CD4-positive, alpha-beta T cell (primary cell): ENCODE measurements at regions not wholly inside any gene's neighbourhood (a gene's known extent, or its start where the extent isn't known, plus 50 kb on each side); places are given as distances from the start of the nearest gene placed in this dataset.

Experiments
- ATAC-seq: fragments of 200-7000 bp; cut with Tn5 transposase; one replicate; pipeline ENCODE4 v1.10.0; 2022; ENCODE audit warnings: mild to moderate bottlenecking; ENCODE audit not compliant: poor library complexity
- CTCF ChIA-PET: fragments of 350-600 bp; sonication (Branson Sonifier 250); formaldehyde crosslinking; loops from one replicate; lab custom pipeline; 2021; ENCODE audit warnings: antibody characterized with exemption, inconsistent platforms; lab: Charles Lee
- POLR2A ChIA-PET: fragments of 350-600 bp; sonication (Branson Sonifier 250); formaldehyde crosslinking; loops from one replicate; lab custom pipeline; 2021; ENCODE audit warnings: antibody characterized with exemption, inconsistent platforms; lab: Charles Lee
- DNase-seq, 14 experiments: peaks; one replicate each; pipeline ENCODE4 v3.0.0-alpha.2; 2013 to 2020; ENCODE audit warnings: mixed read lengths in 2 of 14
- H3K27ac ChIP-seq, 2 donors: one replicate each; pipeline versions ENCODE4 v1.5.1 to v1.7.0; 2013; ENCODE audit warnings: low read length in 2 of 2, low read depth in 1 of 2, mild to moderate bottlenecking in 1 of 2
- H3K27me3 ChIP-seq, 2 experiments: 1 replicate in 1 of 2; 2 replicates in 1 of 2; pipeline versions ENCODE4 v1.6.1 to v1.7.0; 2013; ENCODE audit warnings: low read length in 2 of 2, control low read depth in 1 of 2, mild to moderate bottlenecking in 1 of 2, moderate library complexity in 1 of 2; ENCODE audit not compliant: insufficient read depth in 2 of 2, control insufficient read depth in 1 of 2
- H3K36me3 ChIP-seq: one replicate; pipeline ENCODE4 v1.6.1; 2013; ENCODE audit warnings: low read length, control low read depth; ENCODE audit not compliant: insufficient read depth
- H3K4me1 ChIP-seq: one replicate; pipeline ENCODE4 v1.6.1; 2013; ENCODE audit warnings: low read length, control low read depth; ENCODE audit not compliant: insufficient read depth
- H3K4me3 ChIP-seq: one replicate; pipeline ENCODE4 v1.5.1; 2013; ENCODE audit warnings: mild to moderate bottlenecking, low read length, moderate library complexity
- H3K9me3 ChIP-seq, 2 experiments: 1 replicate in 1 of 2; 2 replicates in 1 of 2; pipeline versions ENCODE4 v1.6.1 to v1.7.0; 2013; ENCODE audit warnings: low read length in 2 of 2, mild to moderate bottlenecking in 2 of 2, control low read depth in 1 of 2, moderate library complexity in 1 of 2; ENCODE audit not compliant: control insufficient read depth in 1 of 2, insufficient read depth in 1 of 2
- H3K27ac Mint-ChIP-seq: one replicate; pipeline ENCODE4 v1.8.0; 2020; ENCODE audit warnings: mixed read lengths
- H3K27me3 Mint-ChIP-seq: one replicate; pipeline ENCODE4 v1.8.0; 2021; ENCODE audit warnings: mixed read lengths
- H3K36me3 Mint-ChIP-seq: one replicate; pipeline ENCODE4 v1.8.0; 2021; ENCODE audit warnings: low read depth, mixed read lengths
- H3K4me1 Mint-ChIP-seq: one replicate; pipeline ENCODE4 v1.8.0; 2021; ENCODE audit warnings: low read depth, mixed read lengths
- H3K4me3 Mint-ChIP-seq: one replicate; pipeline ENCODE4 v1.8.0; 2020; ENCODE audit warnings: mild to moderate bottlenecking, mixed read lengths
- H3K9me3 Mint-ChIP-seq: one replicate; pipeline ENCODE4 v1.8.0; 2020; ENCODE audit warnings: mixed read lengths
- intact Hi-C, 2 experiments: fragments of 100-400 bp; cut with DNase I in 1 of 2; cut with micrococcal nuclease in 1 of 2; formaldehyde crosslinking; loops; one replicate each; pipeline versions ENCODE4 v1.15.1 to v1.9.0; 2023 to 2025; cut with DNase I, micrococcal nuclease
- TF ChIP-seq, protein P1 (sequence below): fragments of 200-600 bp; IDR thresholded peaks from one replicate; pipeline ENCODE4 v1.8.0; 2022; ENCODE audit warnings: antibody characterized with exemption, mild to moderate bottlenecking

DNA sequence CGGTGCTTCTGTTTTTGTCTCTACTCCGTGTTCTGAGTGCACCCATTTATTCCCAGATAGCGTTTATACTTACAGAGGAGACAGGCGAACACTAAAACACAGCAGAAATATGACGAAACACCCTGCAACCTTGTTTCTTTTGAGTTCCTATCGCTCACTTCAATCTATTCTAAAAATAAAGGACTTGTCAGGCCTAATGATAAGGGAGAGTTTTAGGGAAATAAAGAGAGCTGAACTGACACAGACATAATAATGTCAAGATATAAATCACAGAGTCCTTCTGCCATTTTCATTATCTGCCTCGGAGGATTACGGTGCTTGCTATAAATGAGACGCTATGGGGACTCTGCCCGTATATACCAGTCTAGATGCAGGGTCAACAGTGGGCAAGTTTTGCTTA, 659.7 kb upstream of the SALL3 start:
- H3K4me3 ChIP-seq = no peak overlapping the region
- H3K27me3 Mint-ChIP-seq = no peaks in the 10 kb centered on the region
- ATAC-seq = no peak
- H3K27me3 ChIP-seq = no peaks in the 10 kb centered on the region
- H3K4me1 ChIP-seq = no peaks in the 10 kb centered on the region
- intact Hi-C loops = no loop called here
- H3K9me3 ChIP-seq = peaks cover 0 to 11% of the 10 kb centered on the region in 2 experiments
- TF ChIP-seq, protein P1, sequence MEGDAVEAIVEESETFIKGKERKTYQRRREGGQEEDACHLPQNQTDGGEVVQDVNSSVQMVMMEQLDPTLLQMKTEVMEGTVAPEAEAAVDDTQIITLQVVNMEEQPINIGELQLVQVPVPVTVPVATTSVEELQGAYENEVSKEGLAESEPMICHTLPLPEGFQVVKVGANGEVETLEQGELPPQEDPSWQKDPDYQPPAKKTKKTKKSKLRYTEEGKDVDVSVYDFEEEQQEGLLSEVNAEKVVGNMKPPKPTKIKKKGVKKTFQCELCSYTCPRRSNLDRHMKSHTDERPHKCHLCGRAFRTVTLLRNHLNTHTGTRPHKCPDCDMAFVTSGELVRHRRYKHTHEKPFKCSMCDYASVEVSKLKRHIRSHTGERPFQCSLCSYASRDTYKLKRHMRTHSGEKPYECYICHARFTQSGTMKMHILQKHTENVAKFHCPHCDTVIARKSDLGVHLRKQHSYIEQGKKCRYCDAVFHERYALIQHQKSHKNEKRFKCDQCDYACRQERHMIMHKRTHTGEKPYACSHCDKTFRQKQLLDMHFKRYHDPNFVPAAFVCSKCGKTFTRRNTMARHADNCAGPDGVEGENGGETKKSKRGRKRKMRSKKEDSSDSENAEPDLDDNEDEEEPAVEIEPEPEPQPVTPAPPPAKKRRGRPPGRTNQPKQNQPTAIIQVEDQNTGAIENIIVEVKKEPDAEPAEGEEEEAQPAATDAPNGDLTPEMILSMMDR = no peak
- DNase-seq = no peak
- no peak overlapping the region for H3K27ac Mint-ChIP-seq
- POLR2A ChIA-PET = no interaction called here
- H3K27ac ChIP-seq = no peak overlapping the region
- H3K36me3 Mint-ChIP-seq = no peaks in the 10 kb centered on the region
- no peaks in the 10 kb centered on the region for H3K4me1 Mint-ChIP-seq
- no peaks in the 10 kb centered on the region for H3K36me3 ChIP-seq
- CTCF ChIA-PET = no interaction called here
- H3K9me3 Mint-ChIP-seq = no peaks in the 10 kb centered on the region
- no peak overlapping the region for H3K4me3 Mint-ChIP-seq

DNA sequence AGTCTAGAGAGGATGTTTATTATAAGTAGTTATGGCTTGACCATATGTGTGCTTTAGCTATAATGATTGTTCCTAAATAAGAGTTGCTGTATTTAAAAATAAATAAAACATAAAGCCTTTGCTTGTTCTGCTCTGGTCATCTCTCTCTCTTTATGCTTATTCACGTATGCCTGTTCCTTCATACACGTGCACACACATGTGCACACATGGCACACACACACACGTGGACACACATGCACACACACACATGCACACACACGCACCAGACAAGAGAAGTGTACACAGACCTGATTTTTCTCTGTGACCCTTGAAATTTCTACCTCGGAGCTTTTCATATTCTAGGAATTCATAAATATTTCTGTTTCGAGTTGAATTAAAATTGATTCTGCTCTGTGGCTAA, 658.2 kb upstream of the SALL3 start:
- no peaks in the 10 kb centered on the region for H3K27me3 Mint-ChIP-seq
- ChIA-PET POLR2A (no interaction called here), CTCF (no interaction called here)
- Histone ChIP-seq H3K9me3 (peaks cover 0 to 14% of the 10 kb centered on the region in 2 experiments), H3K36me3 (no peaks in the 10 kb centered on the region), H3K27me3 (no peaks in the 10 kb centered on the region), H3K4me3 (no peak overlapping the region), H3K4me1 (no peaks in the 10 kb centered on the region), H3K27ac (no peak overlapping the region)
- DNase-seq = no peak
- no peaks in the 10 kb centered on the region for H3K36me3 Mint-ChIP-seq
- H3K27ac Mint-ChIP-seq = no peak overlapping the region
- TF ChIP-seq, protein P1 = no peak
- no peak for ATAC-seq
- no peaks in the 10 kb centered on the region for H3K9me3 Mint-ChIP-seq
- H3K4me3 Mint-ChIP-seq = no peak overlapping the region
- no peaks in the 10 kb centered on the region for H3K4me1 Mint-ChIP-seq
- intact Hi-C loops = no loop called here

DNA sequence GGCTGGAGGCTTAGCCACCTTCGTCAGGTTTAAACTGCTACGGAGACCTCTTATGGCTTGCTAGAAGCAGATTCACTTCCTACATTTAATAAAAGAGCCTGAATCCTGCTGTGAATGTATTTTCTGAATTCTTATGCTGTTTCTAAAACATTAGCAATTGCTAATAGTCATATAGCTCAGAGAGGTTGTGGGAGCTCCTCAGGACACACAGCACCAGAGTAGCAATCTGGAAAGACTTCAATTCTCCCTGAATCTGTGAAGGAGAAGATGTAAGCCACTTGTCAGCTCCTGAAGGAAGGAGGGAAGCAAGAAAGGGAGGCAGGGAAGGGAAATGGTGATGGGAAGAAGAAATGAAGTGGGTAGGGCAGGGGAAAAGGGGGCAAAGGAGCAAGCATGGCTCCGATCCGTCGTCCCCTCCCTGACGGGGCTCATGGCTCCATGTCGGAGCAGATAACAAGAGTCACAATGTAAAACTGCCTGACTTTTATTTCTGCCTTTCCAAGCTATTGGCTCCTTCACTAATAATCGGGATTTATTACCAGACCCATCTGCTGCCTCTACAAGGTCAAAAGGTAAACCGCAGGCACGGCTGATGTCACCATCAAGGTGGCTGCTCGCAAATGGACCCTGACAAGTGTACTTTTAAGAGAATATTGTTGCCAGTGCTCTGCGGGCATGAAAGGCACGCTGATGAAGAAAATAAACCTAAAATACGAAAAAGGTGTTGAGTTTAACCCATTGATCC, 656.0 kb upstream of the SALL3 start:
- H3K9me3 ChIP-seq = peaks cover 0 to 10% of the 10 kb centered on the region in 2 experiments
- Mint-ChIP-seq H3K27ac (no peak overlapping the region), H3K9me3 (no peaks in the 10 kb centered on the region), H3K27me3 (no peaks in the 10 kb centered on the region), H3K4me3 (no peak overlapping the region), H3K36me3 (no peaks in the 10 kb centered on the region), H3K4me1 (no peaks in the 10 kb centered on the region)
- CTCF ChIA-PET = no interaction called here
- POLR2A ChIA-PET = no interaction called here
- no peak overlapping the region for H3K4me3 ChIP-seq
- no peaks in the 10 kb centered on the region for H3K4me1 ChIP-seq
- DNase-seq (no peak), ATAC-seq (no peak)
- H3K27ac ChIP-seq = no peak overlapping the region
- intact Hi-C loops = no loop called here
- TF ChIP-seq, protein P1 = no peak
- H3K27me3 ChIP-seq = no peaks in the 10 kb centered on the region
- H3K36me3 ChIP-seq = no peaks in the 10 kb centered on the region
